ENCODE measurements at regions not wholly inside any gene's neighbourhood (a gene's known extent, or its start where the extent isn't known, plus 50 kb on each side); places are given as distances from the start of the nearest gene placed in this dataset.
A peak's percentile ranks its signal among the peaks of the same experiment; 100 is the strongest.
"Not testable (repeated sequence)": the region's sequence is repeated elsewhere in the genome, so short reads cannot be mapped to it uniquely, and the experiment has no call there.

- peak; percentile 10 for DNase-seq (ENCODE audit: low read depth)
Observed at GRCh38 chr7:104074529-104074928, 85.1 kb upstream of the RELN start.

GRCh38 chr7:104071641-104072040, 82.2 kb upstream of the RELN start:
- DNase-seq (ENCODE audit: low read depth) = not testable (repeated sequence)

GRCh38 chr7:104065491-104065890, 76.0 kb upstream of the RELN start:
- DNase-seq (ENCODE audit: low read depth) = no peak

- no peak for DNase-seq (ENCODE audit: low read depth)
Observed at GRCh38 chr7:104064969-104065387, 75.5 kb upstream of the RELN start.

- DNase-seq (ENCODE audit: low read depth) = not testable (repeated sequence)
Observed at GRCh38 chr7:104063797-104064196, 74.3 kb upstream of the RELN start.

- no peak for DNase-seq (ENCODE audit: low read depth)
Observed at GRCh38 chr7:104061652-104062051, 72.2 kb upstream of the RELN start.

- not testable (repeated sequence) for DNase-seq (ENCODE audit: low read depth)
Observed at GRCh38 chr7:104059837-104060236, 70.4 kb upstream of the RELN start.

GRCh38 chr7:104059103-104059502, 69.6 kb upstream of the RELN start:
- no peak for DNase-seq (ENCODE audit: low read depth)

GRCh38 chr7:104054362-104054761, 64.9 kb upstream of the RELN start:
- no peak for DNase-seq (ENCODE audit: low read depth)

GRCh38 chr7:104052979-104053378, 63.5 kb upstream of the RELN start:
- no peak for DNase-seq (ENCODE audit: low read depth)

GRCh38 chr7:104048055-104048454, 58.6 kb upstream of the RELN start:
- DNase-seq (ENCODE audit: low read depth) = no peak

- DNase-seq (ENCODE audit: low read depth) = no peak
Observed at GRCh38 chr7:104045183-104045582, 55.7 kb upstream of the RELN start.

GRCh38 chr7:104040666-104041065, 51.2 kb upstream of the RELN start:
- no peak for DNase-seq (ENCODE audit: low read depth)

- DNase-seq (ENCODE audit: low read depth) = no peak
Observed at GRCh38 chr7:104039363-104039762, 49.9 kb upstream of the RELN start.
